Endodermal cell (in vitro differentiated cells): ENCODE measurements at regions not wholly inside any gene's neighbourhood (a gene's known extent, or its start where the extent isn't known, plus 50 kb on each side); places are given as distances from the start of the nearest gene placed in this dataset.
A peak's percentile ranks its signal among the peaks of the same experiment; 100 is the strongest.

ENCODE experiments used
- DNase-seq: peaks from one replicate; pipeline ENCODE4 v3.0.0-alpha.2; 2017
- H3K27ac ChIP-seq: 2 replicates; pipeline ENCODE4 v1.5.1; 2013; ENCODE audit warnings: mild to moderate bottlenecking, low read depth, low read length, moderate library complexity
- H3K27me3 ChIP-seq: 2 replicates; pipeline ENCODE4 v1.6.1; 2013; ENCODE audit warnings: mild to moderate bottlenecking, low read length, moderate library complexity; ENCODE audit not compliant: insufficient read depth, control insufficient read depth, poor library complexity, severe bottlenecking
- H3K36me3 ChIP-seq: 2 replicates; pipeline ENCODE4 v1.7.0; 2013; ENCODE audit warnings: mild to moderate bottlenecking, low read length, moderate library complexity; ENCODE audit not compliant: control insufficient read depth, insufficient read depth
- H3K4me1 ChIP-seq: one replicate; pipeline ENCODE4 v1.7.0; 2013; ENCODE audit warnings: low read length; ENCODE audit not compliant: control insufficient read depth, insufficient read depth
- H3K4me3 ChIP-seq: 2 replicates; pipeline ENCODE4 v1.5.1; 2013; ENCODE audit warnings: mild to moderate bottlenecking, low read length, moderate library complexity
- H3K9ac ChIP-seq: 2 replicates; pipeline ENCODE4 v1.6.1; 2013; ENCODE audit warnings: mild to moderate bottlenecking, low read length, moderate library complexity; ENCODE audit not compliant: poor library complexity, severe bottlenecking; ENCODE audit errors: extremely low read depth
- H3K9me3 ChIP-seq: 2 replicates; pipeline ENCODE4 v1.6.1; 2013; ENCODE audit warnings: mild to moderate bottlenecking, low read length, moderate library complexity; ENCODE audit not compliant: control insufficient read depth
- H3K27ac Mint-ChIP-seq: 2 replicates; pipeline ENCODE4 v1.8.0; 2020; ENCODE audit warnings: mixed read lengths
- H3K27me3 Mint-ChIP-seq: 2 replicates; pipeline ENCODE4 v1.8.0; 2021; ENCODE audit warnings: mild to moderate bottlenecking, mixed read lengths; ENCODE audit not compliant: insufficient read depth
- H3K36me3 Mint-ChIP-seq: 2 replicates; pipeline ENCODE4 v1.8.0; 2020; ENCODE audit warnings: low read depth, mixed read lengths
- H3K4me1 Mint-ChIP-seq: 2 replicates; pipeline ENCODE4 v1.8.0; 2020; ENCODE audit warnings: mixed read lengths
- H3K4me3 Mint-ChIP-seq: 2 replicates; pipeline ENCODE4 v1.8.0; 2020; ENCODE audit warnings: mild to moderate bottlenecking, moderate library complexity, mixed read lengths
- H3K9me3 Mint-ChIP-seq: 2 replicates; pipeline ENCODE4 v1.8.0; 2020; ENCODE audit warnings: mild to moderate bottlenecking, mixed read lengths
- CTCF ChIP-seq: fragments of 200-600 bp; sonication (generic); conservative IDR thresholded peaks from 2 replicates; pipeline ENCODE4 v1.5.0; 2021; ENCODE audit warnings: antibody characterized with exemption, mild to moderate bottlenecking
- WGBS, 2 experiments: methylation state at CpG; one replicate each; pipeline versions ENCODE4 v1.1.5 to v1.1.7; 2013; ENCODE audit warnings: missing lambda C conversion rate in 2 of 2, mixed read lengths in 1 of 2; ENCODE audit not compliant: insufficient coverage in 1 of 2, insufficient read length in 1 of 2; 5-methylcytosine and 5-hydroxymethylcytosine counted together

GRCh38 chr19:29045679-29046254, 167.2 kb downstream of the UQCRFS1 start:
- Histone ChIP-seq H3K4me1 (no peaks in the 10 kb centered on the region), H3K4me3 (no peak overlapping the region), H3K36me3 (no peaks in the 10 kb centered on the region), H3K27me3 (no peaks in the 10 kb centered on the region), H3K27ac (peak overlapping the region; percentile 0), H3K9ac (no peak overlapping the region), H3K9me3 (no peaks in the 10 kb centered on the region)
- peaks cover 24% of the 10 kb centered on the region for H3K27me3 Mint-ChIP-seq
- peak overlapping the region; percentile 26 for H3K27ac Mint-ChIP-seq
- H3K4me1 Mint-ChIP-seq, result peaks cover 13% of the 10 kb centered on the region
- H3K4me3 Mint-ChIP-seq, result no peak overlapping the region
- TF ChIP-seq CTCF, result no peak
- peak; percentile 34 for DNase-seq
- 73 to 75% methylated on average over 3 to 6 of the region's 7 CpGs for WGBS, 2 experiments
- no peaks in the 10 kb centered on the region for H3K36me3 Mint-ChIP-seq
- H3K9me3 Mint-ChIP-seq, result peaks cover 8% of the 10 kb centered on the region

GRCh38 chr19:29044037-29044436, 168.9 kb downstream of the UQCRFS1 start:
- peaks cover 24% of the 10 kb centered on the region for H3K27me3 Mint-ChIP-seq

GRCh38 chr19:29042450-29042849, 170.5 kb downstream of the UQCRFS1 start:
- Histone ChIP-seq H3K4me1 (no peaks in the 10 kb centered on the region), H3K9ac (no peak overlapping the region), H3K9me3 (no peaks in the 10 kb centered on the region), H3K4me3 (no peak overlapping the region), H3K36me3 (no peaks in the 10 kb centered on the region), H3K27me3 (peaks cover 2% of the 10 kb centered on the region), H3K27ac (no peak overlapping the region)
- Mint-ChIP-seq H3K27ac (no peak overlapping the region), H3K9me3 (peaks cover 8% of the 10 kb centered on the region), H3K27me3 (peaks cover 21% of the 10 kb centered on the region), H3K4me3 (no peak overlapping the region), H3K36me3 (no peaks in the 10 kb centered on the region), H3K4me1 (peaks cover 24% of the 10 kb centered on the region)
- no peak for TF ChIP-seq CTCF
- DNase-seq, result no peak
- WGBS, 2 experiments, result 83 to 100% methylated on average over 1 to 2 of the region's 2 CpGs

More at GRCh38 chr19:29044037-29044436, 168.9 kb downstream of the UQCRFS1 start:
- Histone ChIP-seq H3K27me3 (no peaks in the 10 kb centered on the region), H3K9me3 (no peaks in the 10 kb centered on the region), H3K9ac (no peak overlapping the region), H3K4me3 (no peak overlapping the region), H3K4me1 (no peaks in the 10 kb centered on the region), H3K27ac (no peak overlapping the region), H3K36me3 (no peaks in the 10 kb centered on the region)
- no peaks in the 10 kb centered on the region for H3K36me3 Mint-ChIP-seq
- TF ChIP-seq CTCF, result no peak
- H3K4me3 Mint-ChIP-seq, result no peak overlapping the region
- peaks cover 8% of the 10 kb centered on the region for H3K9me3 Mint-ChIP-seq
- no peak for DNase-seq
- H3K27ac Mint-ChIP-seq, result no peak overlapping the region
- 92 to 93% methylated on average over 4 to 5 of the region's 5 CpGs for WGBS, 2 experiments
- peaks cover 13% of the 10 kb centered on the region for H3K4me1 Mint-ChIP-seq
